Thoracic aorta (tissue), 2 donors: ENCODE measurements at regions not wholly inside any gene's neighbourhood (a gene's known extent, or its start where the extent isn't known, plus 50 kb on each side); places are given as distances from the start of the nearest gene placed in this dataset.

ENCODE experiments used
- ATAC-seq: fragments of 150-250 bp; one replicate; pipeline ENCODE4 v1.8.0; 2017; ENCODE audit warnings: low read depth; ENCODE audit not compliant: insufficient number of reproducible peaks, low FRiP score
- DNase-seq: peaks from one replicate; pipeline ENCODE4 v3.0.0-alpha.2; 2020; ENCODE audit warnings: low spot score
- H3K27ac ChIP-seq, 2 donors: fragments of 200-600 bp; sonication (generic); 1 replicate in 1 of 2; 2 replicates in 1 of 2; pipeline ENCODE4 v1.5.1; 2016; ENCODE audit warnings: mild to moderate bottlenecking in 2 of 2, moderate library complexity in 2 of 2
- H3K27me3 ChIP-seq: fragments of 200-600 bp; sonication (generic); replicated peaks from 2 replicates; pipeline ENCODE4 v1.6.0; 2016; ENCODE audit warnings: mild to moderate bottlenecking; ENCODE audit not compliant: insufficient read depth
- H3K36me3 ChIP-seq: fragments of 200-600 bp; sonication (generic); one replicate; pipeline ENCODE4 v1.5.1; 2016
- H3K4me1 ChIP-seq, 2 donors: fragments of 200-600 bp; sonication (generic); 1 replicate in 1 of 2; 2 replicates in 1 of 2; pipeline versions ENCODE4 v1.5.1 to v1.6.0; 2016; ENCODE audit warnings: low read depth in 2 of 2, mild to moderate bottlenecking in 1 of 2; ENCODE audit not compliant: control insufficient read depth in 1 of 2
- H3K4me3 ChIP-seq: fragments of 200-600 bp; sonication (generic); 2 replicates; pipeline ENCODE4 v1.5.1; 2016; ENCODE audit warnings: mild to moderate bottlenecking
- H3K9me3 ChIP-seq: fragments of 200-600 bp; sonication (generic); 2 replicates; pipeline ENCODE4 v1.5.1; 2016
- CTCF ChIP-seq: fragments of 200-600 bp; sonication (generic); IDR thresholded peaks from one replicate; pipeline ENCODE4 v1.5.1; 2019; ENCODE audit warnings: antibody characterized with exemption

GRCh38 chr13:76017861-76018556, 381.9 kb downstream of the LMO7 start:
- no peak for ATAC-seq

GRCh38 chr13:76016799-76017400, 380.8 kb downstream of the LMO7 start:
- DNase-seq = no peak
- H3K27me3 ChIP-seq = no peaks in the 10 kb centered on the region
- no peaks in the 10 kb centered on the region for H3K36me3 ChIP-seq
- peaks cover 5 to 27% of the 10 kb centered on the region in 2 donors for H3K4me1 ChIP-seq
- H3K4me3 ChIP-seq = no peak overlapping the region
- H3K9me3 ChIP-seq = no peaks in the 10 kb centered on the region
- ATAC-seq = no peak
- no peak overlapping the region for H3K27ac ChIP-seq
- no peak for TF ChIP-seq CTCF

More at GRCh38 chr13:76017861-76018556, 381.9 kb downstream of the LMO7 start:
- Histone ChIP-seq H3K27ac (no peak overlapping the region), H3K27me3 (no peaks in the 10 kb centered on the region), H3K9me3 (no peaks in the 10 kb centered on the region), H3K4me1 (peaks cover 2 to 16% of the 10 kb centered on the region in 2 donors), H3K36me3 (no peaks in the 10 kb centered on the region), H3K4me3 (no peak overlapping the region)
- DNase-seq = no peak
- no peak for TF ChIP-seq CTCF

GRCh38 chr13:76014406-76015318, 378.5 kb downstream of the LMO7 start:
- DNase-seq (no peak), ATAC-seq (no peak)
- H3K27me3 ChIP-seq = no peaks in the 10 kb centered on the region
- peak overlapping the region in 1 of 2 donors; percentile 57 for H3K27ac ChIP-seq
- H3K36me3 ChIP-seq = no peaks in the 10 kb centered on the region
- H3K4me3 ChIP-seq = no peak overlapping the region
- TF ChIP-seq CTCF = no peak
- H3K4me1 ChIP-seq = peaks cover 11 to 31% of the 10 kb centered on the region in 2 donors
- no peaks in the 10 kb centered on the region for H3K9me3 ChIP-seq

GRCh38 chr13:76012091-76012721, 376.1 kb downstream of the LMO7 start:
- TF ChIP-seq CTCF = no peak
- ATAC-seq = no peak

More at GRCh38 chr13:76012091-76012721, 376.1 kb downstream of the LMO7 start:
- no peak for DNase-seq
- no peaks in the 10 kb centered on the region for H3K36me3 ChIP-seq
- no peaks in the 10 kb centered on the region for H3K9me3 ChIP-seq
- H3K27ac ChIP-seq = peak overlapping the region; percentile 22 to 57
- peaks cover 14 to 43% of the 10 kb centered on the region in 2 donors for H3K4me1 ChIP-seq
- H3K4me3 ChIP-seq = no peak overlapping the region
- H3K27me3 ChIP-seq = no peaks in the 10 kb centered on the region
